PC-9 (cell line): ENCODE measurements at regions not wholly inside any gene's neighbourhood (a gene's known extent, or its start where the extent isn't known, plus 50 kb on each side); places are given as distances from the start of the nearest gene placed in this dataset.

Experiments used
- CTCF ChIP-seq: fragments of 200-600 bp; sonication (generic); conservative IDR thresholded peaks from 2 replicates; pipeline ENCODE4 v1.6.1; 2017; ENCODE audit warnings: mixed run types, antibody characterized with exemption, mild to moderate bottlenecking, moderate library complexity
- EZH2 ChIP-seq: fragments of 200-600 bp; sonication (generic); IDR thresholded peaks from 2 replicates; pipeline ENCODE4 v1.8.0; 2017; ENCODE audit warnings: antibody characterized with exemption, low read depth

GRCh38 chr5:98698359-98698758, 75.1 kb upstream of the RGMB start:
- TF ChIP-seq CTCF = no peak
- TF ChIP-seq EZH2 = no peak
